Astrocyte (in vitro differentiated cells and primary cell): ENCODE measurements at regions not wholly inside any gene's neighbourhood (a gene's known extent, or its start where the extent isn't known, plus 50 kb on each side); places are given as distances from the start of the nearest gene placed in this dataset.

Source experiments
- DNase-seq: peaks from one replicate; pipeline ENCODE4 v3.0.0-alpha.2; 2010; ENCODE audit warnings: low read depth
- FAIRE-seq: peaks from 2 replicates; lab custom pipeline; 2011; peaks lifted over from hg19 to GRCh38; lab: Jason Lieb, UNC
- H2AFZ ChIP-seq: 2 replicates; pipeline ENCODE4 v1.6.0; 2012; ENCODE audit warnings: low read depth, low read length, inconsistent platforms
- H3K27ac ChIP-seq: 2 replicates; pipeline ENCODE4 v1.5.1; 2011; ENCODE audit warnings: low read depth, low read length, inconsistent platforms
- H3K27me3 ChIP-seq: 2 replicates; pipeline ENCODE4 v1.6.0; 2011; ENCODE audit warnings: low read length, inconsistent platforms; ENCODE audit not compliant: insufficient read depth
- H3K36me3 ChIP-seq: 2 replicates; pipeline ENCODE4 v1.5.1; 2011; ENCODE audit warnings: low read length, inconsistent platforms; ENCODE audit not compliant: insufficient read depth
- H3K4me1 ChIP-seq: 2 replicates; pipeline ENCODE4 v1.5.1; 2011; ENCODE audit warnings: low read length, inconsistent platforms; ENCODE audit not compliant: insufficient read depth
- H3K4me2 ChIP-seq: 2 replicates; pipeline ENCODE4 v1.6.0; 2012; ENCODE audit warnings: low read length, inconsistent platforms
- H3K4me3 ChIP-seq: 2 replicates; pipeline ENCODE4 v1.5.1; 2011; ENCODE audit warnings: low read depth, mild to moderate bottlenecking, low read length, inconsistent platforms; ENCODE audit not compliant: insufficient read depth
- H3K79me2 ChIP-seq: 2 replicates; pipeline ENCODE4 v1.6.0; 2012; ENCODE audit warnings: mild to moderate bottlenecking, low read length, inconsistent platforms; ENCODE audit not compliant: insufficient read depth
- H3K9ac ChIP-seq: 2 replicates; pipeline ENCODE4 v1.6.0; 2012; ENCODE audit warnings: mild to moderate bottlenecking, low read length, inconsistent platforms
- H3K9me3 ChIP-seq: 2 replicates; pipeline ENCODE4 v1.5.1; 2012; ENCODE audit warnings: low read depth, mild to moderate bottlenecking, low read length, inconsistent platforms; ENCODE audit not compliant: insufficient read depth
- H4K20me1 ChIP-seq: 2 replicates; pipeline ENCODE4 v1.6.0; 2012; ENCODE audit warnings: low read length, inconsistent platforms; ENCODE audit not compliant: insufficient read depth
- H3K27ac Mint-ChIP-seq: one replicate; pipeline ENCODE4 v1.8.0; 2021; ENCODE audit warnings: mild to moderate bottlenecking, mixed read lengths; ENCODE audit not compliant: unreplicated experiment
- H3K27me3 Mint-ChIP-seq: one replicate; pipeline ENCODE4 v1.8.0; 2021; ENCODE audit warnings: low read depth, mixed read lengths; ENCODE audit not compliant: unreplicated experiment
- H3K36me3 Mint-ChIP-seq: one replicate; pipeline ENCODE4 v1.8.0; 2021; ENCODE audit warnings: low read depth, mixed read lengths; ENCODE audit not compliant: unreplicated experiment
- H3K4me1 Mint-ChIP-seq: one replicate; pipeline ENCODE4 v1.8.0; 2021; ENCODE audit warnings: low read depth, mixed read lengths; ENCODE audit not compliant: unreplicated experiment
- H3K4me3 Mint-ChIP-seq: one replicate; pipeline ENCODE4 v1.8.0; 2021; ENCODE audit warnings: mild to moderate bottlenecking, moderate library complexity, mixed read lengths; ENCODE audit not compliant: unreplicated experiment
- H3K9me3 Mint-ChIP-seq: one replicate; pipeline ENCODE4 v1.8.0; 2021; ENCODE audit warnings: mild to moderate bottlenecking, mixed read lengths; ENCODE audit not compliant: unreplicated experiment
- EZH2 ChIP-seq: IDR thresholded peaks from 2 replicates; pipeline ENCODE4 v1.6.1; 2012; ENCODE audit warnings: mild to moderate bottlenecking, low read length, inconsistent platforms; ENCODE audit not compliant: insufficient read depth
- TF ChIP-seq, protein P1 (sequence below): IDR thresholded peaks from 2 replicates; pipeline ENCODE4 v1.5.1; 2011; ENCODE audit warnings: low read depth, mild to moderate bottlenecking, inconsistent platforms, low read length, moderate library complexity; ENCODE audit not compliant: insufficient read depth

DNA sequence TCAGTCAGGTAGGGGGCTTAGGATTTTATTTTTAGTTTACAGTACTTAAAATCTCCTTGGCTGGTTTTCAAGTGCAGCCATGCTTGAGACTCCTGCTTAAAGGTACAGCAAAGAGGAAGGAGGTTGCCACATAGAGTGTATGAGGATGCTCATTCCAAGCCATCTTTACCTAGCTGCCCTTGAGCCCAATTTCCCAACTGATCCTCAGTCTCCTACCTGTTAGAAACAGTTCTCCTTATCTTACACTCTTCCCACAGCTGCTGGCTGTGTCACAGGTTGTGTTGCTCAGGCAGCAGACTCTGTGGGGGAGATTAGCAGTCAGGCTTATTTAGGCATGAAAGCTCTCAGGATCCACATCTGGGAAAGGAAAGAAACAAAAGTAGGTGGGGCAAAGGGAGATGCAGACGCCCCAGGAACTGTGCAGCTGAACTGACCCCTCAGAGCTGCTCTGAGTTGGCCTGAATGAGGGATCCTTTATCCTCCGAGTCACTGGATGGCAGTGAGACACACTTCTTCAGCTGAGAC, 95.1 kb downstream of the NMUR2 start:
- Mint-ChIP-seq H3K4me1 (no peaks in the 10 kb centered on the region), H3K27me3 (peaks cover under 1% of the 10 kb centered on the region), H3K4me3 (no peak overlapping the region), H3K9me3 (no peaks in the 10 kb centered on the region), H3K36me3 (no peaks in the 10 kb centered on the region), H3K27ac (no peak overlapping the region)
- H3K4me3 ChIP-seq: no peak overlapping the region
- no peaks in the 10 kb centered on the region for H3K4me1 ChIP-seq
- H3K4me2 ChIP-seq: no peak overlapping the region
- H3K36me3 ChIP-seq: no peaks in the 10 kb centered on the region
- no peak overlapping the region for H3K27ac ChIP-seq
- no peaks in the 10 kb centered on the region for H3K9me3 ChIP-seq
- H4K20me1 ChIP-seq: no peaks in the 10 kb centered on the region
- DNase-seq: no peak
- H3K79me2 ChIP-seq: no peaks in the 10 kb centered on the region
- FAIRE-seq: no peak
- H2AFZ ChIP-seq: no peak overlapping the region
- no peak overlapping the region for H3K9ac ChIP-seq
- TF ChIP-seq, protein P1, sequence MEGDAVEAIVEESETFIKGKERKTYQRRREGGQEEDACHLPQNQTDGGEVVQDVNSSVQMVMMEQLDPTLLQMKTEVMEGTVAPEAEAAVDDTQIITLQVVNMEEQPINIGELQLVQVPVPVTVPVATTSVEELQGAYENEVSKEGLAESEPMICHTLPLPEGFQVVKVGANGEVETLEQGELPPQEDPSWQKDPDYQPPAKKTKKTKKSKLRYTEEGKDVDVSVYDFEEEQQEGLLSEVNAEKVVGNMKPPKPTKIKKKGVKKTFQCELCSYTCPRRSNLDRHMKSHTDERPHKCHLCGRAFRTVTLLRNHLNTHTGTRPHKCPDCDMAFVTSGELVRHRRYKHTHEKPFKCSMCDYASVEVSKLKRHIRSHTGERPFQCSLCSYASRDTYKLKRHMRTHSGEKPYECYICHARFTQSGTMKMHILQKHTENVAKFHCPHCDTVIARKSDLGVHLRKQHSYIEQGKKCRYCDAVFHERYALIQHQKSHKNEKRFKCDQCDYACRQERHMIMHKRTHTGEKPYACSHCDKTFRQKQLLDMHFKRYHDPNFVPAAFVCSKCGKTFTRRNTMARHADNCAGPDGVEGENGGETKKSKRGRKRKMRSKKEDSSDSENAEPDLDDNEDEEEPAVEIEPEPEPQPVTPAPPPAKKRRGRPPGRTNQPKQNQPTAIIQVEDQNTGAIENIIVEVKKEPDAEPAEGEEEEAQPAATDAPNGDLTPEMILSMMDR: no peak
- TF ChIP-seq EZH2: no peak
- H3K27me3 ChIP-seq: no peaks in the 10 kb centered on the region

DNA sequence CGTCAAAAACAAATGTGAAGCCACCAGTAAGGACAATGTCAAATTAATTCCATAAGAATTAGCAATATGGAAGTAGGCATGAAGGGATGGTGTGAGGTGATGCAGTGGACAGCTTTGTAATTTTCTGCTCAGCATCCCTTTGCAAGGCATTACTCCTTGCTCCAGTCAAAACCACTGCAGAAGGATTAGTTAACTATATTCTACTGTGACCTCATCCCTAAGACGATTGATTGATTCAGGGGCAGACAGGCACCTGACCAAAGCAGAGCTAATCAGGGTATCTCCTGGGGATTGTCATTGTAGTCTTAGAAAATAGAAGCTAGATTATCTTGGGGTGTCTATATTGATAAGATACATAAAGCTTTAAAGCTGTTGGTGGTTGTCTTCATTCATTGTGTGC, 98.7 kb downstream of the NMUR2 start:
- Histone ChIP-seq H3K9me3 (no peaks in the 10 kb centered on the region), H3K27me3 (no peaks in the 10 kb centered on the region), H3K4me3 (no peak overlapping the region), H3K9ac (no peak overlapping the region), H4K20me1 (no peaks in the 10 kb centered on the region), H3K4me2 (no peak overlapping the region), H3K4me1 (no peaks in the 10 kb centered on the region), H2AFZ (no peak overlapping the region), H3K27ac (no peak overlapping the region), H3K79me2 (no peaks in the 10 kb centered on the region), H3K36me3 (no peaks in the 10 kb centered on the region)
- Mint-ChIP-seq H3K4me1 (no peaks in the 10 kb centered on the region), H3K4me3 (no peak overlapping the region), H3K27ac (no peak overlapping the region), H3K36me3 (no peaks in the 10 kb centered on the region), H3K27me3 (no peaks in the 10 kb centered on the region), H3K9me3 (no peaks in the 10 kb centered on the region)
- TF ChIP-seq, protein P1: no peak
- TF ChIP-seq EZH2: no peak
- FAIRE-seq: no peak
- no peak for DNase-seq

DNA sequence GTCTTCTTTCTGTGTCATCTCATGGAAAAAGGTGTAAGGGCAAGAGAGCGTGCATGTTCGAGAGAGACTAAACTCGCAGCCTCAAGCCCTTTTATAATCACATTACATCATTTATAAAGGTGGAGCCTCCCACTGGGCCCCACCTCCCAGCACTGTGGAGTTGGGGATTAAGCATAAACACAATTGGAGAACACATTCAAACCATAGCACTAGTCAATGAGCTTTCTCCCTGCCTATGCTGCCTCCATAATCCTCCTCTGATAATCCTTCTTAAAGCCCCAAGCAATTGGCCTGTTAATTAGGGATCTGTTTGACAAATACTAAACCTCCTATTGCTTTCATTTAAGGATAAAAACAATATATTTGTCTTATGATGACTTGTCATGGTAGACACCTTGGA, 99.6 kb downstream of the NMUR2 start:
- DNase-seq (no peak), FAIRE-seq (no peak)
- Histone ChIP-seq H3K79me2 (no peaks in the 10 kb centered on the region), H3K9me3 (no peaks in the 10 kb centered on the region), H3K4me1 (no peaks in the 10 kb centered on the region), H3K4me3 (no peak overlapping the region), H2AFZ (no peak overlapping the region), H3K4me2 (no peak overlapping the region), H3K36me3 (no peaks in the 10 kb centered on the region), H3K27me3 (no peaks in the 10 kb centered on the region), H3K9ac (no peak overlapping the region), H3K27ac (no peak overlapping the region), H4K20me1 (no peaks in the 10 kb centered on the region)
- no peaks in the 10 kb centered on the region for H3K27me3 Mint-ChIP-seq
- no peak overlapping the region for H3K27ac Mint-ChIP-seq
- H3K4me3 Mint-ChIP-seq: no peak overlapping the region
- no peaks in the 10 kb centered on the region for H3K36me3 Mint-ChIP-seq
- TF ChIP-seq, protein P1: no peak
- TF ChIP-seq EZH2: no peak
- H3K4me1 Mint-ChIP-seq: no peaks in the 10 kb centered on the region
- no peaks in the 10 kb centered on the region for H3K9me3 Mint-ChIP-seq
